ENCODE measurements at regions not wholly inside any gene's neighbourhood (a gene's known extent, or its start where the extent isn't known, plus 50 kb on each side); places are given as distances from the start of the nearest gene placed in this dataset.

- TF ChIP-seq EP300 (IDR thresholded peaks at IDR 0.05), result no peak
- no peak for TF ChIP-seq CTCF (IDR thresholded peaks at IDR 0.05)
- TF ChIP-seq POLR2A (IDR thresholded peaks at IDR 0.05; ENCODE audit: low read depth), result no peak
Measured at GRCh38 chr2:207219676-207220501, 54.1 kb upstream of the KLF7 start.
